Keratinocyte (primary cell): ENCODE measurements at regions not wholly inside any gene's neighbourhood (a gene's known extent, or its start where the extent isn't known, plus 50 kb on each side); places are given as distances from the start of the nearest gene placed in this dataset.

Experiments
- CTCF ChIP-seq, 3 experiments: IDR thresholded peaks in 1 of 3; conservative IDR thresholded peaks in 1 of 3; optimal IDR thresholded peaks in 1 of 3; 2 replicates in 2 of 3; 3 replicates in 1 of 3; pipeline versions ENCODE3 to v1.5.1; 2011; ENCODE audit warnings: low read length in 3 of 3, mild to moderate bottlenecking in 3 of 3, moderate library complexity in 2 of 3, control low read depth in 1 of 3, inconsistent platforms in 1 of 3; ENCODE audit not compliant: insufficient read depth in 2 of 3; ENCODE audit errors: extremely low read depth in 1 of 3
- EZH2 ChIP-seq: IDR thresholded peaks from one replicate; pipeline ENCODE4 v1.6.1; 2012; ENCODE audit warnings: inconsistent platforms, mild to moderate bottlenecking, low read length, moderate library complexity

DNA sequence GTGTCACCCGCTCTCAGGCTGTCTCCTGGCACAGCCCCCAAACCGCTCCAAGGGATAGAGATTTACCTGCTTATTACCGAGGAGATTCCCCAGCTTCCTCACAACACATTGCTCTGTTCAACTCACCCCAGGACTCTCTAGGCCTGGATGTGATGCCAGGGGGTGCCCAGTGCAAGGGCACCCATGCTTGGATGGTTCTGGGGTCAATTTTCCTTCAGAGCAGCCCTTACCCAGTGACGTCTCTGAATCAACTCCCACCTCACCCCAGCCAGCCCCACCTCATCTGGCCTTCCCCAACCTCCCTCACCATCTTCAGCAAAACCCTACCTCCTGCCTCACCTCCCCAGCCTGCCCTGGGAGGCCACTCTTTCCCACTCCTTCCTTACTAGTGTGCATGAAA, 951.6 kb upstream of the ZNF722 start:
- TF ChIP-seq EZH2 (no peak), CTCF (optimal IDR thresholded peaks at IDR 0.05 in 1 of 3, IDR thresholded peaks at IDR 0.05 in 1 of 3, conservative IDR thresholded peaks at IDR 0.05 in 1 of 3; ENCODE audit: extremely low read depth in 1 of 3, insufficient read depth in 2 of 3, low read length in 3 of 3) (no peak)
